GM23338 (cell line): ENCODE measurements at regions not wholly inside any gene's neighbourhood (a gene's known extent, or its start where the extent isn't known, plus 50 kb on each side); places are given as distances from the start of the nearest gene placed in this dataset.

ENCODE experiments used
- ATAC-seq: fragments of 200-7000 bp; cut with Tn5 transposase; 3 replicates; pipeline ENCODE4 v1.9.1; 2020
- DNase-seq: peaks from one replicate; pipeline ENCODE4 v3.0.0-alpha.2; 2015; ENCODE audit warnings: low spot score
- H2AFZ ChIP-seq: fragments of 200-600 bp; sonication (generic); 2 replicates; pipeline ENCODE4 v1.8.0; 2016; ENCODE audit warnings: antibody characterized with exemption, mild to moderate bottlenecking, moderate library complexity
- H3F3A ChIP-seq: fragments of 200-600 bp; sonication (generic); replicated peaks from 2 replicates; pipeline ENCODE4 v1.8.0; 2017; ENCODE audit warnings: antibody characterized with exemption, mixed run types, low read depth
- H3K27ac ChIP-seq: fragments of 200-600 bp; sonication (generic); 2 replicates; pipeline ENCODE4 v1.6.1; 2016; ENCODE audit warnings: low read depth
- H3K27me3 ChIP-seq: fragments of 200-600 bp; sonication (generic); 2 replicates; pipeline ENCODE4 v1.8.0; 2016; ENCODE audit warnings: mild to moderate bottlenecking, mixed run types, moderate library complexity; ENCODE audit not compliant: insufficient read depth
- H3K36me3 ChIP-seq: fragments of 200-600 bp; sonication (generic); 2 replicates; pipeline ENCODE4 v1.8.0; 2016; ENCODE audit warnings: mild to moderate bottlenecking; ENCODE audit not compliant: insufficient read depth
- H3K4me1 ChIP-seq: fragments of 200-600 bp; sonication (generic); 2 replicates; pipeline ENCODE4 v1.8.0; 2016; ENCODE audit warnings: mild to moderate bottlenecking, moderate library complexity; ENCODE audit not compliant: insufficient read depth
- H3K4me2 ChIP-seq: fragments of 200-600 bp; sonication (generic); 2 replicates; pipeline ENCODE4 v1.7.1; 2017; ENCODE audit warnings: mixed run types
- H3K4me3 ChIP-seq: fragments of 200-600 bp; sonication (generic); 2 replicates; pipeline ENCODE4 v1.6.1; 2016; ENCODE audit warnings: mixed run types
- H3K79me2 ChIP-seq: fragments of 200-600 bp; sonication (generic); replicated peaks from 2 replicates; pipeline ENCODE4 v1.8.0; 2017; ENCODE audit warnings: mild to moderate bottlenecking; ENCODE audit not compliant: insufficient read depth
- H3K9me2 ChIP-seq: fragments of 200-600 bp; sonication (generic); 2 replicates; pipeline ENCODE4 v1.8.0; 2017; ENCODE audit not compliant: insufficient read depth
- H4K20me1 ChIP-seq: fragments of 200-600 bp; sonication (generic); replicated peaks from 2 replicates; pipeline ENCODE4 v1.8.0; 2017; ENCODE audit warnings: mild to moderate bottlenecking; ENCODE audit not compliant: insufficient read depth
- H3K27ac Mint-ChIP-seq: 2 replicates; pipeline ENCODE4 v1.8.0; 2020; ENCODE audit warnings: inconsistent platforms, mild to moderate bottlenecking, moderate library complexity, mixed read lengths
- H3K27me3 Mint-ChIP-seq: 3 replicates; pipeline ENCODE4 v1.8.0; 2022; ENCODE audit warnings: low read depth, mild to moderate bottlenecking, moderate library complexity, mixed read lengths, inconsistent platforms; ENCODE audit not compliant: insufficient read depth, poor library complexity
- H3K36me3 Mint-ChIP-seq: 3 replicates; pipeline ENCODE4 v1.8.0; 2021; ENCODE audit warnings: low read depth, mild to moderate bottlenecking, inconsistent platforms, moderate library complexity, mixed read lengths
- H3K4me1 Mint-ChIP-seq: 3 replicates; pipeline ENCODE4 v1.8.0; 2020; ENCODE audit warnings: mild to moderate bottlenecking, inconsistent platforms, mixed read lengths
- H3K4me3 Mint-ChIP-seq: 3 replicates; pipeline ENCODE4 v1.8.0; 2021; ENCODE audit warnings: moderate library complexity, mild to moderate bottlenecking, inconsistent platforms, mixed read lengths
- H3K9me3 Mint-ChIP-seq: 3 replicates; pipeline ENCODE4 v1.8.0; 2020; ENCODE audit warnings: moderate library complexity, mild to moderate bottlenecking, inconsistent platforms, mixed read lengths
- CREB1 ChIP-seq: fragments of 250-450 bp; sonication (Bioruptor Pico); IDR thresholded peaks from 2 replicates; pipeline ENCODE4 v1.5.0; 2020; ENCODE audit warnings: low read depth, mild to moderate bottlenecking, moderate library complexity
- CTCF ChIP-seq, 2 experiments: fragments of 200-600 bp in 1 of 2; sonication (generic) in 1 of 2; conservative IDR thresholded peaks; 2 replicates each; pipeline versions ENCODE4 v1.5.1 to v1.6.1; 2016 to 2017; ENCODE audit warnings: antibody characterized with exemption in 2 of 2, low read depth in 2 of 2, mild to moderate bottlenecking in 2 of 2, moderate library complexity in 1 of 2
- ETS1 ChIP-seq: IDR thresholded peaks from 2 replicates; pipeline ENCODE4 v1.6.1; 2016; ENCODE audit warnings: antibody characterized with exemption
- EZH2 ChIP-seq: fragments of 200-600 bp; sonication (generic); IDR thresholded peaks from one replicate; pipeline ENCODE4 v1.8.0; 2017; ENCODE audit warnings: antibody characterized with exemption, mild to moderate bottlenecking, low read depth; ENCODE audit not compliant: unreplicated experiment
- EZH2phosphoT487 ChIP-seq: fragments of 200-600 bp; sonication (generic); IDR thresholded peaks from one replicate; pipeline ENCODE4 v1.8.1; 2018; ENCODE audit warnings: antibody characterized with exemption; ENCODE audit not compliant: unreplicated experiment
- JUNB ChIP-seq: IDR thresholded peaks from one replicate; pipeline ENCODE4 v1.6.1; 2016; ENCODE audit warnings: antibody characterized with exemption; ENCODE audit not compliant: unreplicated experiment
- NANOG ChIP-seq: IDR thresholded peaks from 2 replicates; pipeline ENCODE4 v1.6.1; 2016; ENCODE audit warnings: antibody characterized with exemption, borderline replicate concordance
- POLR2AphosphoS5 ChIP-seq: IDR thresholded peaks from 2 replicates; pipeline ENCODE4 v1.6.1; 2016; ENCODE audit warnings: antibody characterized with exemption, low read depth
- REST ChIP-seq: IDR thresholded peaks from one replicate; pipeline ENCODE4 v1.6.1; 2018; ENCODE audit warnings: antibody characterized with exemption; ENCODE audit not compliant: unreplicated experiment
- STAT1 ChIP-seq: IDR thresholded peaks from one replicate; pipeline ENCODE4 v1.6.1; 2016; ENCODE audit warnings: antibody characterized with exemption; ENCODE audit not compliant: unreplicated experiment
- ZNF114 ChIP-seq: fragments of 250-450 bp; sonication (Bioruptor Pico); IDR thresholded peaks from 2 replicates; pipeline ENCODE4 v1.5.0; 2020; ENCODE audit warnings: mild to moderate bottlenecking, moderate library complexity
- ZNF331 ChIP-seq: fragments of 250-450 bp; sonication (Bioruptor Pico); IDR thresholded peaks from 2 replicates; pipeline ENCODE4 v1.5.0; 2020; ENCODE audit warnings: low read depth, mild to moderate bottlenecking, moderate library complexity
- TF ChIP-seq, protein P1 (sequence below): fragments of 250-450 bp; sonication (Bioruptor Pico); IDR thresholded peaks from 2 replicates; pipeline ENCODE4 v1.5.0; 2020; ENCODE audit warnings: mild to moderate bottlenecking, moderate library complexity

DNA sequence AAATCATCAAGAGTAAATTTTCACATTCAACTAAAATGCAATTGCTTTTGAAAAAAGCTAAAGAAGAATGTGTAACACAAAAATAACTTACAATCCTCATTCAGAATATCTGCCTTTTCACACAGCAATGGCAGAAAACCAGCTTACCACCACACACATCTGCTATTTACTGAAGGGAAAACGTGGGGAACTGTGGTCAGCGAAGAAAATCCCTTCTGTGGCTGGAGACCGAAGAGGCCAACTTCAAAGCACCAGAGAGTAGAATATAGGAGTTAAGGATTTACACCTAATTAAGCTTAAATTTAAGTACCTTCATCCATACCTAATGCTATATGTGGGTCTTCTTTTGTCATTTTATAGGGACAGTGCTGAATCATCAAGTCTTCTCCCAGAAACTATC is 339.6 kb downstream of the DEPDC1B start:
- Mint-ChIP-seq H3K4me3 (no peak overlapping the region), H3K27ac (no peak overlapping the region), H3K4me1 (peaks cover 10% of the 10 kb centered on the region; the same call in 2 of the 3 replicates), H3K36me3 (no peaks in the 10 kb centered on the region), H3K9me3 (no peaks in the 10 kb centered on the region), H3K27me3 (peaks cover 2% of the 10 kb centered on the region)
- Histone ChIP-seq H3K9me2 (no peaks in the 10 kb centered on the region), H3K4me1 (no peaks in the 10 kb centered on the region), H4K20me1 (no peaks in the 10 kb centered on the region), H3K36me3 (no peaks in the 10 kb centered on the region), H3F3A (no peaks in the 10 kb centered on the region), H2AFZ (no peak overlapping the region), H3K27ac (no peak overlapping the region), H3K27me3 (no peaks in the 10 kb centered on the region), H3K4me2 (no peak overlapping the region), H3K4me3 (no peak overlapping the region), H3K79me2 (no peaks in the 10 kb centered on the region)
- DNase-seq (no peak), ATAC-seq (no peak)
- no peak for TF ChIP-seq ZNF114 (CRISPR knock-in tag)
- no peak for TF ChIP-seq CTCF (conservative IDR thresholded peaks at IDR 0.05; ENCODE audit: low read depth in 2 of 2)
- no peak for TF ChIP-seq REST
- no peak for TF ChIP-seq STAT1
- TF ChIP-seq EZH2: no peak
- TF ChIP-seq NANOG: no peak
- no peak for TF ChIP-seq POLR2AphosphoS5
- TF ChIP-seq EZH2phosphoT487: no peak
- no peak for TF ChIP-seq ETS1
- no peak for TF ChIP-seq JUNB
- TF ChIP-seq, protein P1, sequence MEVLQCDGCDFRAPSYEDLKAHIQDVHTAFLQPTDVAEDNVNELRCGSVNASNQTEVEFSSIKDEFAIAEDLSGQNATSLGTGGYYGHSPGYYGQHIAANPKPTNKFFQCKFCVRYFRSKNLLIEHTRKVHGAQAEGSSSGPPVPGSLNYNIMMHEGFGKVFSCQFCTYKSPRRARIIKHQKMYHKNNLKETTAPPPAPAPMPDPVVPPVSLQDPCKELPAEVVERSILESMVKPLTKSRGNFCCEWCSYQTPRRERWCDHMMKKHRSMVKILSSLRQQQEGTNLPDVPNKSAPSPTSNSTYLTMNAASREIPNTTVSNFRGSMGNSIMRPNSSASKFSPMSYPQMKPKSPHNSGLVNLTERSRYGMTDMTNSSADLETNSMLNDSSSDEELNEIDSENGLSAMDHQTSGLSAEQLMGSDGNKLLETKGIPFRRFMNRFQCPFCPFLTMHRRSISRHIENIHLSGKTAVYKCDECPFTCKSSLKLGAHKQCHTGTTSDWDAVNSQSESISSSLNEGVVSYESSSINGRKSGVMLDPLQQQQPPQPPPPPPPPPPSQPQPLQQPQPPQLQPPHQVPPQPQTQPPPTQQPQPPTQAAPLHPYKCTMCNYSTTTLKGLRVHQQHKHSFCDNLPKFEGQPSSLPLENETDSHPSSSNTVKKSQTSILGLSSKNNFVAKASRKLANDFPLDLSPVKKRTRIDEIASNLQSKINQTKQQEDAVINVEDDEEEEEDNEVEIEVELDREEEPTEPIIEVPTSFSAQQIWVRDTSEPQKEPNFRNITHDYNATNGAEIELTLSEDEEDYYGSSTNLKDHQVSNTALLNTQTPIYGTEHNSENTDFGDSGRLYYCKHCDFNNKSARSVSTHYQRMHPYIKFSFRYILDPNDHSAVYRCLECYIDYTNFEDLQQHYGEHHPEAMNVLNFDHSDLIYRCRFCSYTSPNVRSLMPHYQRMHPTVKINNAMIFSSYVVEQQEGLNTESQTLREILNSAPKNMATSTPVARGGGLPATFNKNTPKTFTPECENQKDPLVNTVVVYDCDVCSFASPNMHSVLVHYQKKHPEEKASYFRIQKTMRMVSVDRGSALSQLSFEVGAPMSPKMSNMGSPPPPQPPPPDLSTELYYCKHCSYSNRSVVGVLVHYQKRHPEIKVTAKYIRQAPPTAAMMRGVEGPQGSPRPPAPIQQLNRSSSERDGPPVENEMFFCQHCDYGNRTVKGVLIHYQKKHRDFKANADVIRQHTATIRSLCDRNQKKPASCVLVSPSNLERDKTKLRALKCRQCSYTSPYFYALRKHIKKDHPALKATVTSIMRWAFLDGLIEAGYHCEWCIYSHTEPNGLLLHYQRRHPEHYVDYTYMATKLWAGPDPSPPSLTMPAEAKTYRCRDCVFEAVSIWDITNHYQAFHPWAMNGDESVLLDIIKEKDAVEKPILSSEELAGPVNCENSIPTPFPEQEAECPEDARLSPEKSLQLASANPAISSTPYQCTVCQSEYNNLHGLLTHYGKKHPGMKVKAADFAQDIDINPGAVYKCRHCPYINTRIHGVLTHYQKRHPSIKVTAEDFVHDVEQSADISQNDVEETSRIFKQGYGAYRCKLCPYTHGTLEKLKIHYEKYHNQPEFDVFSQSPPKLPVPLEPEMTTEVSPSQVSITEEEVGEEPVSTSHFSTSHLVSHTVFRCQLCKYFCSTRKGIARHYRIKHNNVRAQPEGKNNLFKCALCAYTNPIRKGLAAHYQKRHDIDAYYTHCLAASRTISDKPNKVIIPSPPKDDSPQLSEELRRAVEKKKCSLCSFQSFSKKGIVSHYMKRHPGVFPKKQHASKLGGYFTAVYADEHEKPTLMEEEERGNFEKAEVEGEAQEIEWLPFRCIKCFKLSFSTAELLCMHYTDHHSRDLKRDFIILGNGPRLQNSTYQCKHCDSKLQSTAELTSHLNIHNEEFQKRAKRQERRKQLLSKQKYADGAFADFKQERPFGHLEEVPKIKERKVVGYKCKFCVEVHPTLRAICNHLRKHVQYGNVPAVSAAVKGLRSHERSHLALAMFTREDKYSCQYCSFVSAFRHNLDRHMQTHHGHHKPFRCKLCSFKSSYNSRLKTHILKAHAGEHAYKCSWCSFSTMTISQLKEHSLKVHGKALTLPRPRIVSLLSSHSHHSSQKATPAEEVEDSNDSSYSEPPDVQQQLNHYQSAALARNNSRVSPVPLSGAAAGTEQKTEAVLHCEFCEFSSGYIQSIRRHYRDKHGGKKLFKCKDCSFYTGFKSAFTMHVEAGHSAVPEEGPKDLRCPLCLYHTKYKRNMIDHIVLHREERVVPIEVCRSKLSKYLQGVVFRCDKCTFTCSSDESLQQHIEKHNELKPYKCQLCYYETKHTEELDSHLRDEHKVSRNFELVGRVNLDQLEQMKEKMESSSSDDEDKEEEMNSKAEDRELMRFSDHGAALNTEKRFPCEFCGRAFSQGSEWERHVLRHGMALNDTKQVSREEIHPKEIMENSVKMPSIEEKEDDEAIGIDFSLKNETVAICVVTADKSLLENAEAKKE: no peak
- no peak for TF ChIP-seq CREB1 (CRISPR knock-in tag)
- TF ChIP-seq ZNF331 (CRISPR knock-in tag): no peak
